ENCODE measurements at regions not wholly inside any gene's neighbourhood (a gene's known extent, or its start where the extent isn't known, plus 50 kb on each side); places are given as distances from the start of the nearest gene placed in this dataset.

DNA sequence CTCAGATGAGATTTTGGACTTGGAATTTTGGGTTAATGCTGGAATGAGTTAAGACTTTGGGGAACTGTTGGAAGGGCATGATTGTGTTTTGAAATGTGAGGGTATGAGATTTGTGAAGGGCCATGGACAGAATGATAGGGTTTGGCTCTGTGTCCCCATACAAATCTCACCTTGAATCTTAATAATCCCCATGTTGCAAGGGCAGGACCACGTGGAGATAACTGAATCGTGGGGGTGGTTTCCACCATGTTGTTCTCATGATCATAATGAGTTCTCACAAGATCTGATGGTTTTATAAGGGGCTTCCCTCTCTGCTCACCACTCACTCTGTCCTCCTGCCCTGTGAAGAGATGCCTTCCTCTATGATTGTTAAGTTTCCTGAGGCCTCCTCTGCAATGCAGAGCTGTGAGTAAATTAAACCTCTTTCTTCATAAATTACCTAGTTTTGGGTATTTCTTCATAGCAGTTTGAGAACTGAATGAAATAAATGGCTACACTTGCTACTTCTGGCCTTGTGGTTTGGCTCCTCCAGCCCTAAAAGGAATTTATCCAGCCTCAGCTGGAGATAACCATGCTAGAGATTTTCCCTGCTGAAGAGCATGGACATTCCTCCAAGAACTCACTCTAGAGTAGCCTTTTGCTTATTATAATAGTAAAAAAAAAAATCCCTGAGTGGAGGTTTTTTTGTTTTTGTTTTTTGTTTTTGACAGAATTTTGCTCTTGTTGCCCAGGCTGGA, 144.3 kb upstream of the TFPI start:
- Histone ChIP-seq H3K9me3 (ENCODE audit: control insufficient read depth in 4 of 4, low read length in 3 of 4) (no peaks in the 10 kb centered on the region), H3K4me1 (ENCODE audit: control insufficient read depth in 4 of 4, insufficient read depth in 4 of 4, low read length in 3 of 4) (no peaks in the 10 kb centered on the region), H3K36me3 (ENCODE audit: control insufficient read depth in 4 of 4, insufficient read depth in 3 of 4, low read depth in 1 of 4, low read length in 3 of 4) (no peaks in the 10 kb centered on the region), H3K9ac (ENCODE audit: low read depth in 1 of 2, low read length in 2 of 2) (no peak overlapping the region), H3K4me3 (ENCODE audit: low read depth in 1 of 3, low read length in 3 of 3) (no peak overlapping the region), H3K27me3 (ENCODE audit: control insufficient read depth in 4 of 4, insufficient read depth in 4 of 4, low read length in 3 of 4) (peaks cover 0 to 2% (median 0%) of the 10 kb centered on the region in 4 donors), H3K27ac (ENCODE audit: low read depth in 1 of 2, low read length in 2 of 2) (no peak overlapping the region)
- TF ChIP-seq, protein P1, sequence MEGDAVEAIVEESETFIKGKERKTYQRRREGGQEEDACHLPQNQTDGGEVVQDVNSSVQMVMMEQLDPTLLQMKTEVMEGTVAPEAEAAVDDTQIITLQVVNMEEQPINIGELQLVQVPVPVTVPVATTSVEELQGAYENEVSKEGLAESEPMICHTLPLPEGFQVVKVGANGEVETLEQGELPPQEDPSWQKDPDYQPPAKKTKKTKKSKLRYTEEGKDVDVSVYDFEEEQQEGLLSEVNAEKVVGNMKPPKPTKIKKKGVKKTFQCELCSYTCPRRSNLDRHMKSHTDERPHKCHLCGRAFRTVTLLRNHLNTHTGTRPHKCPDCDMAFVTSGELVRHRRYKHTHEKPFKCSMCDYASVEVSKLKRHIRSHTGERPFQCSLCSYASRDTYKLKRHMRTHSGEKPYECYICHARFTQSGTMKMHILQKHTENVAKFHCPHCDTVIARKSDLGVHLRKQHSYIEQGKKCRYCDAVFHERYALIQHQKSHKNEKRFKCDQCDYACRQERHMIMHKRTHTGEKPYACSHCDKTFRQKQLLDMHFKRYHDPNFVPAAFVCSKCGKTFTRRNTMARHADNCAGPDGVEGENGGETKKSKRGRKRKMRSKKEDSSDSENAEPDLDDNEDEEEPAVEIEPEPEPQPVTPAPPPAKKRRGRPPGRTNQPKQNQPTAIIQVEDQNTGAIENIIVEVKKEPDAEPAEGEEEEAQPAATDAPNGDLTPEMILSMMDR (IDR thresholded peaks at IDR 0.05; ENCODE audit: low read depth, low read length, missing input control): no peak
- TF ChIP-seq SP1 (IDR thresholded peaks at IDR 0.05) (no peak), TAF1 (conservative IDR thresholded peaks at IDR 0.05) (no peak), RXRA (IDR thresholded peaks at IDR 0.05) (no peak), GABPA (IDR thresholded peaks at IDR 0.05 in 1 of 2, conservative IDR thresholded peaks at IDR 0.05 in 1 of 2) (no peak), ATF3 (IDR thresholded peaks at IDR 0.05) (no peak), NR2F2 (IDR thresholded peaks at IDR 0.05) (no peak), ZBTB33 (IDR thresholded peaks at IDR 0.05) (no peak), JUND (IDR thresholded peaks at IDR 0.05) (no peak), YY1 (IDR thresholded peaks at IDR 0.05) (no peak), HNF4A (conservative IDR thresholded peaks at IDR 0.05) (no peak), FOXA1 (IDR thresholded peaks at IDR 0.05) (no peak), RAD21 (IDR thresholded peaks at IDR 0.05) (no peak), FOXA2 (IDR thresholded peaks at IDR 0.05) (no peak)
- TF ChIP-seq, protein P2, sequence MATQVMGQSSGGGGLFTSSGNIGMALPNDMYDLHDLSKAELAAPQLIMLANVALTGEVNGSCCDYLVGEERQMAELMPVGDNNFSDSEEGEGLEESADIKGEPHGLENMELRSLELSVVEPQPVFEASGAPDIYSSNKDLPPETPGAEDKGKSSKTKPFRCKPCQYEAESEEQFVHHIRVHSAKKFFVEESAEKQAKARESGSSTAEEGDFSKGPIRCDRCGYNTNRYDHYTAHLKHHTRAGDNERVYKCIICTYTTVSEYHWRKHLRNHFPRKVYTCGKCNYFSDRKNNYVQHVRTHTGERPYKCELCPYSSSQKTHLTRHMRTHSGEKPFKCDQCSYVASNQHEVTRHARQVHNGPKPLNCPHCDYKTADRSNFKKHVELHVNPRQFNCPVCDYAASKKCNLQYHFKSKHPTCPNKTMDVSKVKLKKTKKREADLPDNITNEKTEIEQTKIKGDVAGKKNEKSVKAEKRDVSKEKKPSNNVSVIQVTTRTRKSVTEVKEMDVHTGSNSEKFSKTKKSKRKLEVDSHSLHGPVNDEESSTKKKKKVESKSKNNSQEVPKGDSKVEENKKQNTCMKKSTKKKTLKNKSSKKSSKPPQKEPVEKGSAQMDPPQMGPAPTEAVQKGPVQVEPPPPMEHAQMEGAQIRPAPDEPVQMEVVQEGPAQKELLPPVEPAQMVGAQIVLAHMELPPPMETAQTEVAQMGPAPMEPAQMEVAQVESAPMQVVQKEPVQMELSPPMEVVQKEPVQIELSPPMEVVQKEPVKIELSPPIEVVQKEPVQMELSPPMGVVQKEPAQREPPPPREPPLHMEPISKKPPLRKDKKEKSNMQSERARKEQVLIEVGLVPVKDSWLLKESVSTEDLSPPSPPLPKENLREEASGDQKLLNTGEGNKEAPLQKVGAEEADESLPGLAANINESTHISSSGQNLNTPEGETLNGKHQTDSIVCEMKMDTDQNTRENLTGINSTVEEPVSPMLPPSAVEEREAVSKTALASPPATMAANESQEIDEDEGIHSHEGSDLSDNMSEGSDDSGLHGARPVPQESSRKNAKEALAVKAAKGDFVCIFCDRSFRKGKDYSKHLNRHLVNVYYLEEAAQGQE (IDR thresholded peaks at IDR 0.05): no peak
- 69% methylated on average over 2 of the region's 2 CpGs for WGBS
- DNase-seq (ENCODE audit: low spot score): no peak

- 40% methylated on average over 1 of the region's 1 CpG for WGBS
- Histone ChIP-seq H3K27ac (ENCODE audit: low read depth in 1 of 2, low read length in 2 of 2) (no peak overlapping the region), H3K4me3 (ENCODE audit: low read depth in 1 of 3, low read length in 3 of 3) (no peak overlapping the region), H3K9me3 (ENCODE audit: control insufficient read depth in 4 of 4, low read length in 3 of 4) (no peaks in the 10 kb centered on the region), H3K36me3 (ENCODE audit: control insufficient read depth in 4 of 4, insufficient read depth in 3 of 4, low read depth in 1 of 4, low read length in 3 of 4) (no peaks in the 10 kb centered on the region), H3K9ac (ENCODE audit: low read depth in 1 of 2, low read length in 2 of 2) (no peak overlapping the region), H3K4me1 (ENCODE audit: control insufficient read depth in 4 of 4, insufficient read depth in 4 of 4, low read length in 3 of 4) (no peaks in the 10 kb centered on the region), H3K27me3 (ENCODE audit: control insufficient read depth in 4 of 4, insufficient read depth in 4 of 4, low read length in 3 of 4) (no peaks in the 10 kb centered on the region)
- no peak for DNase-seq (ENCODE audit: low spot score)
- TF ChIP-seq ZBTB33 (IDR thresholded peaks at IDR 0.05): no peak
- TF ChIP-seq, protein P1 (IDR thresholded peaks at IDR 0.05; ENCODE audit: low read depth, low read length, missing input control): no peak
- no peak for TF ChIP-seq HNF4G (IDR thresholded peaks at IDR 0.05)
- no peak for TF ChIP-seq FOXA2 (IDR thresholded peaks at IDR 0.05)
These were observed 147.9 kb upstream of the TFPI start for GRCh38 chr2:187702157-187702556.

All from liver (tissue), 8 donors.